Inflammatory macrophage treated with lipopolysaccharide for 1 hour (primary cell): ENCODE measurements at regions not wholly inside any gene's neighbourhood (a gene's known extent, or its start where the extent isn't known, plus 50 kb on each side); places are given as distances from the start of the nearest gene placed in this dataset.

Source experiments
- DNase-seq, 2 donors: peaks; one replicate each; pipeline ENCODE4 v3.0.0-alpha.2; 2020 to 2022

GRCh38 chr1:244197851-244198375, 146.8 kb downstream of the ZBTB18 start:
- no peak for DNase-seq

DNA sequence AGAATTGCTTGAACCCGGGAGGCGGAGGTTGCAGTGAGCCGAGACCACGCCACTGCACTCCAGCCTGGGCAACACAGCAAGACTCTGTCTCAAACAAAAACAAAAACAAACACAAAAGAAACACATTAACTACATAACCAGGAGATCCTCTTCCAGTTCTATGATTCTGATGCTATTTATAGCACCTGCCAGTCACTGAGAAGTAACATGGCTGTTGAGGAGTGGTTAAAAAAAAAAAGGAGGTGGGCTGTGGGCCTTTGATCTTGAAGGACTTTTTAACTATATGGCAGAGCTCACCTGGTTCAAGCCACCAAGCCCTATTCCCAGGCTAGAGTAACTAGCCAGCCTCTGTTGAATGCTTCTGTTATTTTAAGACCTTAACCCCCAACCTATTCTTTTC, 148.8 kb downstream of the ZBTB18 start:
- no peak for DNase-seq

GRCh38 chr1:244200596-244200995, 149.5 kb downstream of the ZBTB18 start:
- no peak for DNase-seq

DNA sequence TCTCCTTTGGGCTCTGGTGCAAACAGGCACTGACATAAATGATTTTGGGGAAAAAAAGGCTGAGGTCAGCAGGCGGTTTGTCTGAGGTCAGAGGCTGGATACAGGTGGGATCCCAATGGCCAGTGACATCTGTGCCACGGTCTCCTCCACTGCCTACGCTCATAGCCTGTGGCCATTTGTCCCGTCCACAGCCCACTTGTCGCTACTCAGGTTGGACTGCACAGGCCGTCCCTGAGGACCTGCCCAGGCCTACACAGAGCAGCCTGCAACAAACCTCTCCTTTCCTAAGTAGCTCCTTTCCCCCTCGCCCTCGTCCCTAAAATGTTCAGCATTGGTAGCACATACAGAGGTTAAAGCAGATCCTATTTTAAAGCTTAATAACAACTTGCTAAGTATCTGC, 150.7 kb downstream of the ZBTB18 start:
- no peak for DNase-seq

- DNase-seq = no peak
These were observed 152.9 kb downstream of the ZBTB18 start for GRCh38 chr1:244204004-244204403.

GRCh38 chr1:244205171-244205570, 154.1 kb downstream of the ZBTB18 start:
- no peak for DNase-seq

GRCh38 chr1:244205906-244206305, 154.8 kb downstream of the ZBTB18 start:
- DNase-seq = no peak

DNA sequence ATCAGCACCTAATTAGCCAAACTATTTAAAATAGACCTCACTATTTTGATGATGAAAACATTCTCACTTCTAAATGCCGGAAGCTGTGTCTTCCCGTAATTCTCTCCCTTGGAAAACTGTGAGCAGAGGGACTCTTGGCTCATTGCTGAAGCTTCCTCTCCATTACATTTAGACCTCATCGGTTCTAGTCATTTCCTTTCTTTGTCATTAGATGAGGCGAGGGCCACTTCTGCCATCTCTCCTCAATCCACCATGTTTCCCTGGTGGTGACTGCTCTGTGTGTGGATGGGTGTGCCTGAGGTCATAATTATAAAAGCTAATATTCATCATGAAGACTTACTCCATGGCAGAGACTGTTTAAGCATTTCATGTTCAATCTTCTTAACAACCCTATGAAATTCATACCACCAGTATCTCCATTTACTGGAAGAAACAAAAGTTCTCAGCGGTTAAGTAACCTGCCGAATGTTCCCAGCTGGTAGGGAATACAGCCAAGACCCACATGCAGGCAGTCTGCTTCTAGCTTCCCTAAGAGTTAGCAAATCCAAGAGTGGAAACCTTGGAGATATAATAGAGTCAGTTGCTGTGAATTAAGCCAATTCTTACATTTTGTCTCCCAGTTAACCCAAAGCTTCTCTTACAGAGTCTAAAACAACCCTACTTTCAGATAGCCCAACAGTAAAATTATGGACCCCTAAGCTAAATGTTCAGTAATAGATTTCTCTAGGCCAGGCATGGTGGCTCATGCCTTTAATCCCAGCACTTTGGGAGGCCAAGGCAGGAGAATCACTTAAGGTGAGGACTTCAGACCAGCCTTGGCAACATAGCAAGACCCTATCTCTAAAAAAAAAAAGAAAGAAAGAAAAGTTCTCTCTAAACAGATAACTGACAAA, 156.2 kb downstream of the ZBTB18 start:
- no peak for DNase-seq

DNA sequence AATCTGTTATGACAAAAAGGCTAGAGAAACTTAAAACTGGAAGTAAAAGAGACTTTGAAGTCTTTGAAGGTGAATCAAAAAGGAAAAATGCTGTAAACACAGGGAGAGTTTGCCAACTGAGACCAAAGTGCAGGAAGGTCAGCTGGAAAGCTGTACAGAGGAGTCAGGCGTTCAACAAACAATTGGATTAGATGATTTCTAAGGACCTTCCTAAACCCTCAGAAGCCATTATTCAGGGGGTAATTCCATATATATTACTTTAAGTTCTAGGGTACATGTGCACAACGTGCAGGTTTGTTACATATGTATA, 156.8 kb downstream of the ZBTB18 start:
- DNase-seq = no peak

DNA sequence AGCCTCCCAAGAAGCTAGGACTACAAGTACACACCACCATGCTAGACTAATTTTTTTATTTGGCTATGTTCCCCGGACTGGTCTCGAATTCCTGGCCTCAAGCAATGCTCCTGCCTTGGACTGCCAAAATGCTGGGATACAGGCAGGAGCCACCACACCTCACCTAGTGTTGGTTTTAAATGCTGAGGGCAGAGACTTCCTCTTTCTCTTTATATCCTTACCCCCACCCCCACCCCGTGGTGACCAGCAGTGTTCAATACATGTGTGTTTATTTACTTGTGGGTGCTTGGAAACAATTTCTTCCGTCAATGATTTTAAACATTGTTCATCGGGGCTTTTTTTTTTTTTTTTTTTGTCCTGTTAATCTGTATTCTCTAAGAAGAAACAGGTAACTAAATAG, 158.9 kb downstream of the ZBTB18 start:
- no peak for DNase-seq

- no peak for DNase-seq
These were observed 159.9 kb downstream of the ZBTB18 start for GRCh38 chr1:244210884-244211558.

GRCh38 chr1:244211559-244211944, 160.5 kb downstream of the ZBTB18 start:
- DNase-seq = no peak

- no peak for DNase-seq
These were observed 161.1 kb downstream of the ZBTB18 start for GRCh38 chr1:244212219-244212618.

- no peak for DNase-seq
These were observed 161.9 kb downstream of the ZBTB18 start for GRCh38 chr1:244212797-244213475.

DNA sequence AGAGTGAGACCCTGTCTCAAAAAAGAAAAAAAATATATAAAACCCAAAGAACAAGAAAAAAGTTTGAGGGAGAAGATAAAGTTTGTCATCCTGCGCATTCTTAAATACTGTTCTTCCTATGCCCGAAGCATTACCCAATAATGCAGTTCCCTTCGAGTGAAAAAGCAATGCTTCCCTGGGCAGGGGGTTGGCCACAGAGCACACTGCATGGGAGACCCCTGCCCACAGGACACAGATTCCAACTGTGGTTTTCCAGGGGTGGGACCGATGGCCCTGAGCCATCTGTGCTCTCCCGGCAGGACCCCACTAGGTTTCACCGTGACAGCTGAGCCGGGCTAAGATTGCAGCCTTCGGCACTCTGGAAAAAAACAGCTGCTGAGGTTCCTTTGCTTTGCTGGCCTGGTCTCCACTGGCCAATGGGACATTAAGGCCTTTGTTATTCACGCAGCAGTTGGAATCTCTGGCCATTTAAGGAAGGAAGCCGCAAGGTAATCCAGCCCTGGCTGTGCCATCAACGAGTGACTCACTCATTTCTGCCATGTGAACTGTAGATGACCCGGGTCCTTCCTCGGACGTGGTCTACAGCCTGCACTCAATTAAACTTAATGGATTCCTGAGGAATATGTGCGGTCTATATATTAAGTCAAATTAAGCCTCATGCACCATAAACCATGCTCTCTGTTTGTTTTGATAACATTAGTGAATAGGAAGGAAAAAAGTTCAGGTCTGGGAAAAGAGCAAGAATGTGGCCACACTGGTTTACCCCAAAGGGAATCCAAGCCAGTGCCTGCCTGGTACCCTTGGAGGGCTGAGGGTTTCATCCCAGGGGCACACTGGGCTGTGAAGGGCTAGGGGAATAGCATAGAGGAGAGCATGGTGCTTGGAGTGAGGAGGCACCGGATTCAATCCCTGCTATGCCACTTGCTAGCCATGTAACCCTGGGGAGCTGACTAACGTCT, 163.2 kb downstream of the ZBTB18 start:
- peak; percentile 26 to 31 for DNase-seq

DNA sequence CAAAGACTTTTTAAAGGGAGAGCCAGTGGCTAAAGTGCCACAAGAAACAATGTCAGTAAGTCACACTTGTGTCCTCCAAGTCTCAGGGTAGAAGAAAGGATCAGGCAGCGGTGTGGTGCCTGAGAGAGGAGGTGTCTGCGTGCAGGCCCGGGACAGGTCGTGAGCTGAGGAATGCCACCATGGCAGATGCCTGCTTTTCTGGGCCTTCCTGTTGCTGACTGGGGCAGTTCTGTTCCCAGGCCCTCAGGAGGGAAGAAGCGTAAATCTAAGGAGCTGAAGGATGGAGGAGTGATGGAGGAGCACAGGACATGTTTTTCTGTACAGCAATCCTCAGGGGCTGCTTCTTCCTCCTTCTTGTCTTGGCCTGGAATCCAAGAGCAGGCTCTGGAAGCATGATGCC, 165.8 kb downstream of the ZBTB18 start:
- DNase-seq = no peak

- DNase-seq = no peak
These were observed 166.6 kb downstream of the ZBTB18 start for GRCh38 chr1:244217711-244218110.

DNA sequence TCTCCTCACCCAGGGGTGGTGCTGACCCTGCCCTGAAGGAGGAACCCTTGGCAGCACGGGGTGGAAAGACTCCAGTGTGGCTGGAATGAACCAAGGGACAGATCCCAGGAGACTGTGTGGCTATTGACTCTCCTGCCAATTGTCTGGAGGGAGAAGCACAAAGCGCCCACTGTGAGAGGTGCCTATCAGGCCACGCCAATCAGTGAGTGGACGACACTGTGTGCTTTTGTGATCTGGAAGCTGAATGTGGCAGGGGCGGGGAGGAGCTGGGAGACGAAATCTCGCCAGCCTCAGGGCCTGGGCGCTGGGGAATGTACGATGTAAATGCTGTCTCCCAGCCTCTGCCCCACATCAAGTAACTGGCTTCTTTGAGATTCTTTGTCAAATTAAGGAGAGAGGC, 167.1 kb downstream of the ZBTB18 start:
- no peak for DNase-seq

DNA sequence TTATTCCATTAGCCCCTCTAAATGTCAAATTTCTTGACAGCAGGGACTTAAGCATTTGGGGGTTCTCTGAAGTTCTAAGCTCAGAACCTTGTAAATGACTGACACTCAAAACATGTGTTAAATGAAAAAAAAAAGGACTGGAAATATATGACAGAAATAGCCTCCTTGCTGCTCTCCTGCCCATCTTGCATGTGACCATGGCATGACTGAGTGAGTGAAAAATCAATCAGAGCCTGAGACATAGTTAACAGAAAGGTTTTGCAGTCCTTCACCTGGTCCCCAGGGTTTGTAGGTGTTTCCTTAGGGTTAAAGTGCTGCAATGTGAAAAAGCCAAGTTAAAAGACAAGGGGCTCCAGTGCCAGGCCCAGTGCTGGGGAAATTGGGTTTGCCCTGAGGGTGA, 168.1 kb downstream of the ZBTB18 start:
- no peak for DNase-seq

GRCh38 chr1:244219802-244220201, 168.7 kb downstream of the ZBTB18 start:
- DNase-seq = no peak

GRCh38 chr1:244220410-244220809, 169.3 kb downstream of the ZBTB18 start:
- no peak for DNase-seq

GRCh38 chr1:244221991-244222390, 170.9 kb downstream of the ZBTB18 start:
- no peak for DNase-seq
